Iris pigment epithelial cell (primary cell): ENCODE measurements at regions not wholly inside any gene's neighbourhood (a gene's known extent, or its start where the extent isn't known, plus 50 kb on each side); places are given as distances from the start of the nearest gene placed in this dataset.

Source experiments
- DNase-seq: peaks from one replicate; pipeline ENCODE4 v3.0.0-alpha.2; 2011; ENCODE audit warnings: low read depth

GRCh38 chr14:51780741-51781140, 79.7 kb upstream of the GNG2 start:
- peak; percentile 59 for DNase-seq

- no peak for DNase-seq
Observed at GRCh38 chr14:51781381-51781780, 79.0 kb upstream of the GNG2 start.

GRCh38 chr14:51782435-51782834, 78.0 kb upstream of the GNG2 start:
- DNase-seq: no peak

- peak; percentile 80 for DNase-seq
Observed at GRCh38 chr14:51783765-51784164, 76.6 kb upstream of the GNG2 start.

- DNase-seq: no peak
Observed at GRCh38 chr14:51784466-51784865, 75.9 kb upstream of the GNG2 start.

- no peak for DNase-seq
Observed at GRCh38 chr14:51786227-51786626, 74.2 kb upstream of the GNG2 start.

GRCh38 chr14:51787352-51787751, 73.1 kb upstream of the GNG2 start:
- DNase-seq: no peak

GRCh38 chr14:51789114-51789513, 71.3 kb upstream of the GNG2 start:
- no peak for DNase-seq

GRCh38 chr14:51789596-51789995, 70.8 kb upstream of the GNG2 start:
- DNase-seq: peak; percentile 23

GRCh38 chr14:51792809-51793208, 67.6 kb upstream of the GNG2 start:
- peak; percentile 59 for DNase-seq

- DNase-seq: no peak
Observed at GRCh38 chr14:51805541-51805940, 54.9 kb upstream of the GNG2 start.

GRCh38 chr14:51806026-51807023, 54.1 kb upstream of the GNG2 start:
- no peak for DNase-seq

- no peak for DNase-seq
Observed at GRCh38 chr14:51807356-51807755, 53.1 kb upstream of the GNG2 start.
